Activated CD4-positive, alpha-beta memory T cell treated with anti-CD3 and anti-CD28 coated beads for 36 hours (primary cell): ENCODE measurements at regions not wholly inside any gene's neighbourhood (a gene's known extent, or its start where the extent isn't known, plus 50 kb on each side); places are given as distances from the start of the nearest gene placed in this dataset.

Source experiments
- CTCF ChIA-PET: fragments of 350-600 bp; sonication (Branson Sonifier 250); formaldehyde crosslinking; loops from one replicate; lab custom pipeline; 2021; ENCODE audit warnings: antibody characterized with exemption, inconsistent platforms; lab: Charles Lee
- POLR2A ChIA-PET: fragments of 350-600 bp; sonication (Branson Sonifier 250); formaldehyde crosslinking; loops from one replicate; lab custom pipeline; 2021; ENCODE audit warnings: antibody characterized with exemption; lab: Charles Lee
- DNase-seq: peaks from one replicate; pipeline ENCODE4 v3.0.0-alpha.2; 2020
- H3K27ac Mint-ChIP-seq: one replicate; pipeline ENCODE4 v1.8.0; 2021; ENCODE audit warnings: mixed read lengths
- H3K27me3 Mint-ChIP-seq: one replicate; pipeline ENCODE4 v1.8.0; 2021; ENCODE audit warnings: mixed read lengths
- H3K36me3 Mint-ChIP-seq: one replicate; pipeline ENCODE4 v1.8.0; 2021; ENCODE audit warnings: mixed read lengths
- H3K4me1 Mint-ChIP-seq: one replicate; pipeline ENCODE4 v1.8.0; 2021; ENCODE audit warnings: low read depth, mixed read lengths
- H3K4me3 Mint-ChIP-seq: one replicate; pipeline ENCODE4 v1.8.0; 2021; ENCODE audit warnings: mild to moderate bottlenecking, mixed read lengths
- H3K9me3 Mint-ChIP-seq: one replicate; pipeline ENCODE4 v1.8.0; 2021; ENCODE audit warnings: mixed read lengths
- intact Hi-C: fragments of 100-400 bp; cut with micrococcal nuclease; formaldehyde crosslinking; loops from one replicate; pipeline ENCODE4 v1.15.1; 2023

- ChIA-PET CTCF (no interaction called here), POLR2A (no interaction called here)
- no peak for DNase-seq
- Mint-ChIP-seq H3K36me3 (no peaks in the 10 kb centered on the region), H3K27me3 (no peaks in the 10 kb centered on the region), H3K9me3 (peaks cover 24% of the 10 kb centered on the region), H3K4me3 (no peak overlapping the region), H3K4me1 (no peaks in the 10 kb centered on the region), H3K27ac (no peak overlapping the region)
- intact Hi-C loops = no loop called here
These were observed 880.7 kb downstream of the LRRTM4 start for GRCh38 chr2:76641506-76641905.

GRCh38 chr2:76640905-76641304, 881.3 kb downstream of the LRRTM4 start:
- Mint-ChIP-seq H3K27ac (no peak overlapping the region), H3K4me1 (no peaks in the 10 kb centered on the region), H3K9me3 (peaks cover 25% of the 10 kb centered on the region), H3K36me3 (no peaks in the 10 kb centered on the region), H3K4me3 (no peak overlapping the region), H3K27me3 (no peaks in the 10 kb centered on the region)
- POLR2A ChIA-PET = no interaction called here
- CTCF ChIA-PET = no interaction called here
- intact Hi-C loops = no loop called here
- DNase-seq = no peak

GRCh38 chr2:76639171-76639680, 883.0 kb downstream of the LRRTM4 start:
- POLR2A ChIA-PET = no interaction called here
- no peak for DNase-seq
- Mint-ChIP-seq H3K36me3 (no peaks in the 10 kb centered on the region), H3K4me1 (no peaks in the 10 kb centered on the region), H3K4me3 (no peak overlapping the region), H3K9me3 (peaks cover 25% of the 10 kb centered on the region), H3K27me3 (no peaks in the 10 kb centered on the region), H3K27ac (no peak overlapping the region)
- CTCF ChIA-PET = no interaction called here
- intact Hi-C loops = no loop called here

DNA sequence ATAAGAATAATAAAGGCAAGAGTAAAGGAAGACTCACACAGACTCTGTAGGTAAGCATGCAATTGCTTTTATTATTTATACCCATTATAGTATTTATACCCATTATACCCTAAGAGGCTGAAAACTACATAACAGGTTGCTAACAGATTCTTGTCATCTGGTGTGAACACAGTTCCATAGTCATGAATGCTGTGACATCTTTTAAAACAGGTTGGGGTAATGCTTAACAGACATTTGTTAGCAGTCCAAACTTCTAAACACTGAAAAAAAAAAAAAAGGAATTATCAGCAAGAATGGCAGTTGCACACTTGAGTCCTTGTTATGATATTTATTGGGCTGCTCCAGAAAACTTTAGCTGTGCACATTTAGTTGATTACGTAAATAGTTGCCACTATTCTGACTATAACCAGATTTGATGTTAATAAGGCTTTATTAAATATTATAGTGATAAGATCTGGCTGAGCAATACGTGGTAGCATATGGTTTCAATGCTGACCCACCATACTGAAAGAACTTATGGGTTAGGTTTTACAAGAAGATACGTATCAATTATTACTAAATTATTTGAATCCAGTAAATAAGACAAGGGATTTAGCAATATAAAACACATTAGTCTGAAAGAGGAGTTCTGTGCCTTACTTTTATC, 888.8 kb downstream of the LRRTM4 start:
- CTCF ChIA-PET = no interaction called here
- Mint-ChIP-seq H3K9me3 (peaks cover 16% of the 10 kb centered on the region), H3K4me1 (no peaks in the 10 kb centered on the region), H3K27ac (no peak overlapping the region), H3K4me3 (no peak overlapping the region), H3K36me3 (no peaks in the 10 kb centered on the region), H3K27me3 (no peaks in the 10 kb centered on the region)
- DNase-seq = no peak
- POLR2A ChIA-PET = no interaction called here
- intact Hi-C loops = no loop called here

DNA sequence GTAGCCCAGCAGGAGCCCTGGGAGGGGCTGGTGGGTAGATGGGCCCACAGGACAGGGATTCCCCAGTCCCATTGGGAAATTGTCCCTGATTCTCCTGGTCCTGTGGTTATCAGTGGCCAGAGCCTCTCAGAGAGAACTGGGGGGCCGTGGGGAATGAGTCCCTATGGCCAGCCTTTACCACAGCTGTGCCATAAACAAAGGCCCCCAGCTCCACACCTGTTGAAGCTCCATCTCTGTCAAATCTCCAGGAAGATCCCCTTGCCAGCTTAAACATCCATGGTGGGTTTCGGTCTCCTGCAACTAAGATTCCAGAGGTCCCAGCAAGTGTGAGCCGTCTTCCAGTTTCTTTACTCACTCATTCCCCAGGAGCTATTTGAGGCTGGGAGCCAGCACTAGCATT, 897.1 kb downstream of the LRRTM4 start:
- Mint-ChIP-seq H3K4me1 (no peaks in the 10 kb centered on the region), H3K27me3 (no peaks in the 10 kb centered on the region), H3K27ac (no peak overlapping the region), H3K36me3 (no peaks in the 10 kb centered on the region), H3K4me3 (no peak overlapping the region), H3K9me3 (peaks cover 19% of the 10 kb centered on the region)
- CTCF ChIA-PET = no interaction called here
- DNase-seq = no peak
- intact Hi-C loops = no loop called here
- POLR2A ChIA-PET = no interaction called here

GRCh38 chr2:76613330-76613729, 902.6 kb upstream of the GCFC2 start:
- intact Hi-C loops = no loop called here
- DNase-seq = no peak
- Mint-ChIP-seq H3K4me1 (no peaks in the 10 kb centered on the region), H3K4me3 (no peak overlapping the region), H3K9me3 (peaks cover 17% of the 10 kb centered on the region), H3K36me3 (no peaks in the 10 kb centered on the region), H3K27ac (no peak overlapping the region), H3K27me3 (no peaks in the 10 kb centered on the region)
- POLR2A ChIA-PET = no interaction called here
- CTCF ChIA-PET = no interaction called here

DNA sequence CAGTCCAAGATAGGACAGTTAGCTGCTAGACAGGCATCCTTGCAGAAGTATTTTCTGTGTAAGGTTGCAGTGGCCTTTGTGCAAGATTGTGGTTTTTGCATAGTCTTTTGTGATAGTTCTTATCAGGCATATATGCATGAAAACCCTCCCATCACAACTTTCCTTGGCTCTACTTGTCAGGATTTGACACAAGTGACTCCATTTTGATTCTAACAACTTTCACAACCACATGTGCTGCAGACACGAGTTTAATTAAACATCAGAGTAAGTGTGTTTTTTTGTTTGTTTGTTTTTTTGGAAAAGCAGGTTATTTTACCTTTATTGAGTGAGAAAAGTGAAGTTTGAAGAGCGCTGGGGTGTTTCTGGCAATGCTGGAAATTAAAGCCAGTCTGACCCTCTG, 902.0 kb upstream of the GCFC2 start:
- Mint-ChIP-seq H3K4me3 (no peak overlapping the region), H3K36me3 (no peaks in the 10 kb centered on the region), H3K9me3 (peaks cover 14% of the 10 kb centered on the region), H3K27me3 (no peaks in the 10 kb centered on the region), H3K4me1 (no peaks in the 10 kb centered on the region), H3K27ac (no peak overlapping the region)
- POLR2A ChIA-PET = no interaction called here
- CTCF ChIA-PET = no interaction called here
- DNase-seq = no peak
- intact Hi-C loops = no loop called here

DNA sequence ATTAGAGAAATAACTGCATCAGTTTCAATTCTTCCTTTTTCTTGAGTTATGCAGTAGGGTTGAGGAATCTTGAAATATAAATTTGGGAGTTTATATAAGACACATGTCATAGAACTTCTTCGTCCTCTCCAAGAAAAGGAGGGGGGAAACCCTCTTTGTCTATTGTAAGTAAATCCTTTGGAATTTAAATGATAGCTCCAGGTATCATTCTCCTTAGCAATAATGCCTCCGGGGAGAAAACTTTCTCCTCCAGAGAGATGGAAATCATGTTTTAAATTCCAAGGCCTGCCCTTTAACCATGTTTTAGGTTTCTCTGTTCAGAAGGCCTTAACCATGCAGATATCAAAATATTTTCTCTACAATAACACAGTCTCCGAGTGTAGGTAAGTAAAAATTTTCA, 899.7 kb upstream of the GCFC2 start:
- peaks cover 10% of the 10 kb centered on the region for H3K9me3 Mint-ChIP-seq
- H3K27ac Mint-ChIP-seq = no peak overlapping the region
- H3K4me3 Mint-ChIP-seq = no peak overlapping the region
- no peak for DNase-seq
- H3K27me3 Mint-ChIP-seq = no peaks in the 10 kb centered on the region
- ChIA-PET CTCF (no interaction called here), POLR2A (no interaction called here)
- intact Hi-C loops = no loop called here
- H3K36me3 Mint-ChIP-seq = no peaks in the 10 kb centered on the region
- no peaks in the 10 kb centered on the region for H3K4me1 Mint-ChIP-seq

GRCh38 chr2:76599732-76600368, 889.1 kb upstream of the GCFC2 start:
- intact Hi-C loops = loop anchor here (5.0 kb wide), 1 partner anchor 403 kb away; no protein-coding TSS in a partner anchor
- no peak overlapping the region for H3K4me3 Mint-ChIP-seq
- CTCF ChIA-PET = interaction anchor here (1.2 kb wide), 1 partner anchor 403 kb away, joined by 4 read pairs; no protein-coding TSS in a partner anchor

GRCh38 chr2:76584474-76584873, 873.8 kb upstream of the GCFC2 start:
- no peaks in the 10 kb centered on the region for H3K27me3 Mint-ChIP-seq
- no peaks in the 10 kb centered on the region for H3K36me3 Mint-ChIP-seq
- POLR2A ChIA-PET = no interaction called here
- no peak overlapping the region for H3K4me3 Mint-ChIP-seq
- no peaks in the 10 kb centered on the region for H3K4me1 Mint-ChIP-seq
- CTCF ChIA-PET = interaction anchor here (1.4 kb wide), 1 partner anchor 14 kb away, joined by 3 read pairs; no protein-coding TSS in a partner anchor
- DNase-seq = no peak
- intact Hi-C loops = no loop called here
- peaks cover 23% of the 10 kb centered on the region for H3K9me3 Mint-ChIP-seq
- no peak overlapping the region for H3K27ac Mint-ChIP-seq

More at GRCh38 chr2:76599732-76600368, 889.1 kb upstream of the GCFC2 start:
- Mint-ChIP-seq H3K27me3 (no peaks in the 10 kb centered on the region), H3K4me1 (no peaks in the 10 kb centered on the region), H3K9me3 (peaks cover 24% of the 10 kb centered on the region), H3K27ac (no peak overlapping the region), H3K36me3 (no peaks in the 10 kb centered on the region)
- no peak for DNase-seq
- POLR2A ChIA-PET = no interaction called here

GRCh38 chr2:76579911-76580310, 869.2 kb upstream of the GCFC2 start:
- Mint-ChIP-seq H3K27me3 (no peaks in the 10 kb centered on the region), H3K9me3 (peaks cover 38% of the 10 kb centered on the region), H3K4me1 (no peaks in the 10 kb centered on the region), H3K27ac (no peak overlapping the region), H3K36me3 (no peaks in the 10 kb centered on the region), H3K4me3 (no peak overlapping the region)
- DNase-seq = no peak
- intact Hi-C loops = no loop called here
- CTCF ChIA-PET = no interaction called here
- POLR2A ChIA-PET = no interaction called here

DNA sequence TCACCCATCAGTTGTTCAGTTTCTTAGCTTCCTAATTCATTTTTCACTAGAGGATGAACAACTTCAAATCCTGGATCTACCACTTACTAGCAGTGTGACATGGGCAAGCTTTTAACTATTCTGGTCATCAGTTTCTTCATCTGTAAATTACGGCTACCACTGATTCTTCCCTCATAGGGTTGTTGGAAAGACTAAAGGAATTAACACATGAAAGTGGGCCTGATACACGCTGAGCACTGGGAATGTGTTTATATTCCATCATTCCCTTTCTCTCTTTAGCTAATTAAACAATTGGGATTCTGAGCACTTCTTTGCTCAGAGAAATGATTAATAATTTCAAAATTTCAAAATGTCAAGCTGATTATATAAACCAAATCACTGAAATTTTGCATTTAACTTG, 862.3 kb upstream of the GCFC2 start:
- Mint-ChIP-seq H3K27ac (no peak overlapping the region), H3K27me3 (no peaks in the 10 kb centered on the region), H3K4me3 (no peak overlapping the region), H3K36me3 (no peaks in the 10 kb centered on the region), H3K4me1 (no peaks in the 10 kb centered on the region), H3K9me3 (peaks cover 14% of the 10 kb centered on the region)
- no peak for DNase-seq
- ChIA-PET POLR2A (no interaction called here), CTCF (no interaction called here)
- intact Hi-C loops = no loop called here

- no peak for DNase-seq
- no peaks in the 10 kb centered on the region for H3K27me3 Mint-ChIP-seq
- H3K4me1 Mint-ChIP-seq = no peaks in the 10 kb centered on the region
- H3K4me3 Mint-ChIP-seq = no peak overlapping the region
- H3K27ac Mint-ChIP-seq = no peak overlapping the region
- CTCF ChIA-PET = interaction anchor here (0.6 kb wide), 1 partner anchor 785 kb away, joined by 3 read pairs; no protein-coding TSS in a partner anchor
- H3K9me3 Mint-ChIP-seq = peaks cover 7% of the 10 kb centered on the region
- POLR2A ChIA-PET = no interaction called here
- H3K36me3 Mint-ChIP-seq = no peaks in the 10 kb centered on the region
- intact Hi-C loops = no loop called here
These were observed 859.1 kb upstream of the GCFC2 start for GRCh38 chr2:76569819-76570218.
